RCC 7860 (cell line): ENCODE measurements at regions not wholly inside any gene's neighbourhood (a gene's known extent, or its start where the extent isn't known, plus 50 kb on each side); places are given as distances from the start of the nearest gene placed in this dataset.

Experiments
- DNase-seq: peaks from one replicate; pipeline ENCODE4 v3.0.0-alpha.2; 2015; ENCODE audit warnings: low spot score
- FAIRE-seq: peaks from 2 replicates; lab custom pipeline; 2012; peaks lifted over from hg19 to GRCh38; lab: Jason Lieb, UNC

DNA sequence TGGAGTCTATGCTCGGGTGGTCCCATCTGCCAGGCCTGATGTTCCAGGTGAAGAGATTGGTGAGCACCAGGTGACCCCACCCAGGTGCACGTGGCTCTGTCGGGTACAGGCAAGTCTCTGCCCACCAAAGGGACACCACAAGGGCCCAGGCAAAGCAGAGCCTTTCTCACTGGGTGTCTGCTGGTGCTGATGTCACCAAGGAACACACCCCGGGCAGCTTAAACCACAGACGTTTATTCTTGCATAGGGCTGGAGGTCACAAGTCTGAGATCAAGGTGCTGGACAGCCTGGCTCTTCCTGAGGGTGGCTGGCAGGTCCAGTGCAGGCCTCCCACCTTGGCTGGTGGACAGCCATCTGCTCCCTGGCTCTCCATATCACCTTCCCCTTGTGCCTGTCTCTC is 100.7 kb upstream of the CD93 start:
- FAIRE-seq (no peak), DNase-seq (no peak)

DNA sequence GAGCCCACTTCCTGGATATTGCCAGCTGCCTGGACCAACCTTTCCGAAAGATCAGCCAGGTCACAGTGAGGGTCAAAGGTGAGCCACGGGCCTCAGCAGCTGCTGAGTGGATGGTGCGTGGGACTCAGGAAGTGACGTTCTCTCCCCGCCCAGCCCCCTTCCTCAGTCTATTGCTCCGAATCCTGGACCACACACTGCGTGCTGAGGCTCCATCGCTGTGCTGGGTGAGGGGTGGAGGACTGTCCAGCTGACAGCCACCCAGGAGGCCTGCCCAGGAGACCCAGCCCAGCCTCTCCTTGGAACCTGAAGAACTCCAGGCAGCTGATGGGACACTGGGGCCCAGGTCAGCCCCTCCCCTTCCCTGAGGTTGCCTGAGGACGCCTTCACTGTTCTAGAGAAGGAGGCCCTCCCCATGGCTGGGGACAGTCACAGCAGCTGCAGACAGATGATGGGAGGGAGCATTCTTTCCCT is 94.4 kb upstream of the CD93 start:
- DNase-seq (no peak), FAIRE-seq (no peak)

DNA sequence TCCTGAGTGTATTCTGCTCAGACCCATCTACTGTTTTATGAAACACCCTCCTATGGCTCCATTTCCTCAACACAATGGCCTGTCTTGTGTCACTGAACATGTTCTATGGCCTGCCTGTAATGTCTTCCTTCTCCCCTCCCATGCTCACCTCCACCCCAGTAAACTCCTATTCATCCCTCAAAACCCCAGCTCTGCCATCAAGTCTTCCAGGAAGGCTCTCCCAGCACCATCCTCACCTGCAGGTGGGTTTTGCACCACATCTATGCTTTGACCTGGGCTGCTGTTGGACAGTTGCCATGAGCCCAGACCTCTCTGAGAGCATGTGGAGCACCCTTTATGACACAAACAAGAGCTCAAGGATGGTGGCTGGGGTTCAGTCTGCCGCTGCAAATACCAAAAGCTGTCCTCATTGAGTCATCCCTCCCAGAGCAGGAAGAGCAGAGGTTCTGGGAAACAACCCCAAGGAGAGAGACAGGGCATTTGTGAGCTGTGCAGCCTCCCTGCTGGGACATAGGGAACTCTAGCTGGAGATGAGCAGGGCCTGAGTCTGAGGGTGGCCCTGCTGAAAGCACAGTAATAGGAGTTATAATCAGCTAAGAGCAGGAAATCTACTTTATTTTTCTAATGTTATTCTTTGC is 93.8 kb upstream of the CD93 start:
- DNase-seq (no peak), FAIRE-seq (no peak)

DNA sequence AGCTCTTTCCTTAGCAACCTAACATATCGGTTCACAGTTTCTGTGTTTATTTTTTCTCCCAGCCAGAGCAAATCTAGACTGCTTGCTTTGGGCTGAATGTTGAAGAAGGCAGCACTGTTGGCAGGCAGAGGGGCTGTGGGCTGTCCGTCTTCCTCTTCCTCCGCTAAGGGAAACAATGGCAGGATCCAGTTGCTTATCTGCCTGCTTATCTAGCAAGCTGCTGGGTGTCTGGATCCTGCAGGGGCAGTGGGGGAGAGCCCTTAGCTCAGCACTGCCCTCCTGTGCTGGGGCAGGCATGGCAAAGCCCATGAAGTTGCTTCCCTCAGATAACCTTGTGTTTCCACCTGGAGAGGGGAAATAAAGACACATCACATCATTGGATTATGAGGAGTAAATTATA is 92.7 kb upstream of the CD93 start:
- DNase-seq (no peak), FAIRE-seq (no peak)

DNA sequence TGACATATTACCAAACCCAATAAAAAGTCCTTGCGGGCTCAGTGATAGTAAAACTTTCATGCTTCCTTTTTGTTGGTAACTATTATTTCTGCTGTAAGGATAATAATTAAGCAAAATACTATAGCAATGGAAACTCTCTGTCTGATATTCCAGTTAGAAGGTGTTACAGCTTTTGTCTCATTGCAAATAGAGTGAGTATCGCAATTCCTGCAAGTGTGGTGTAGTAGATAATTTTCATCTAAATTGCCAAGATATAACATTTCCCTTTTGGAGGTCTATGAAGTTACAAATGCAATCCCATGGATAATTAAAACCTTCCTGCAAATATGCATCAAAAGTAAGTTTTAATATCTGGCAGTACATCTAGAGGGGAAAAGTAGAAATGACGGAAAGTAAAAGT is 88.7 kb upstream of the CD93 start:
- DNase-seq (no peak), FAIRE-seq (no peak)

DNA sequence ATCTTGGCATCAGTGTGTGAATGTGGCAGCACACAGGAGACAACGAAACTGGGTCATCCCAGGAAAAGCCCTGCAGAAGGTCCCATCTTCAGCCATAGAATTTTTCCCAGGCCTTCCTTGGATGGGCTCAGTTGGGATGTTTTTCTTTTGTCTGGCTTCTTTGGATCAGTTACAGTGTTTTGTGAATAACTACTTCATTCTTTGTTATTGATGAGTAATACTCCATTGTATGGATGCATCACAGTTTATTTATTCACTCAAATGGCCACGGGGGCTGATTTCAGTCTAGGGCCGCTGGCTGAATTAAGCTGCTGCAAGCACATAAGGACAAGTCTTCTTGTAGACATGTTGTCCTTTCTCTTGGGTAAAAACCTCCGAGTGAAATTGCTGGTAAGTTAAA is 81.3 kb upstream of the CD93 start:
- FAIRE-seq (no peak), DNase-seq (no peak)

DNA sequence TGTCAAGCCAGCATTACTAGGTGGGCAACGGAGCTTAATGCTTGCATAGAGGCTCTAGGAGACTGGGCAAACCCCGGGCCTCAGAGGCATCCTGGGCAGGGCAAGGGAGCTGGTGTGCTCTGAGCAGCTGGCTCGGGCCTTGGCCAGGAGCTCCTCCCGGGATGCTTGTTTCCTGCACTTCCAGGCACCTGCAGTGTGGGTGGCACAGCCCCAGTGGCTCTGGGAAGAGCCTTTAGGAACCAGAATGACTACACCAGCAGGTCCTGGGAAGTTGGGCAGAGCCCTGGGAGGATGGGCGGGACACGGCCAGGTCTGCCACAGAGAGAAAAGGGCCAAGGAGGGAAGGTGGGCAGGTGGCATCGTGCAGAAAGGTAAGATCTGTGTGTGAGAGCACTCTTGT is 80.4 kb upstream of the CD93 start:
- no peak for FAIRE-seq

DNA sequence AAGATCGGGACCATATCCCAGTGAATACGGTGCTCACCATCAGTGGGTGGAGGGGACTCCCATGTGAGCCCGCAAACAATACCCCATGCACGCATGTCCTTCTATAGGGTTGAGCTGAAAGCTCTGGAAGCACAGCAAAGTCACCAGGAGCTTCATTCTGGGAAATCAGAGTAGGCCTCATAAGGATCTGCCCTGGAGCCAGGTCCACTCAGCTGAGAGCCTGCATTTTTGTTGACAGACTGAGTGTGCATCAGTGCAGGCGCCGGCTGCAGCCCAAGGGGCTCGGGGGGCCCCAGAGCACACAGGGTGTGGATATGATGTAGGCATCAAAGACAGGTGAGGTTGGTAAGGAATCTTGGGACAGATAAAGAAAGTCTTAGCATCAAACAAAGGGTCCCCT is 79.8 kb upstream of the CD93 start:
- FAIRE-seq = no peak
- no peak for DNase-seq

More for the DNA sequence above, 80.4 kb upstream of the CD93 start:
- DNase-seq = no peak

DNA sequence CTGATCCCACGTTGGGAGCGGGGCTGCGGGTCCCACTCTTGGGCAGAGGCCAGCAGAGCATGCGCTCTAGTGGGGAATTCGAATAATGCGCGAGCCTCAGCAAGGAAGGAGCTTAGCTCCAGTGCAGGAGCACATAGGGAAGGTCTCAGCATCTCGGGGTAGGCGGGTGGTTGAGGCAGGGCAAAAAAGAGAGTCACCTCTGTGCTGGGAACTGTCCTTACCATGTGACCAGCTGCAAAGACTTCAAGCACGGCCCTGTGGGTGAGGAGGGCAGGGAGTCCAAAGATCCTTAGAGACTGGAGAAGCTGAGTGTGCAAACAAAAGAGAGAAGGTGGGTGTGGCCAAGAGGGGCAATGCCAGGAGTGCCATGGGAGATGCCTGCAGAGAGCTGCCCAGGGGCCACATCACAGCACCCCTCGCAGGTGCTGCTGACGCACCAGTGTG is 79.2 kb upstream of the CD93 start:
- FAIRE-seq (no peak), DNase-seq (no peak)

DNA sequence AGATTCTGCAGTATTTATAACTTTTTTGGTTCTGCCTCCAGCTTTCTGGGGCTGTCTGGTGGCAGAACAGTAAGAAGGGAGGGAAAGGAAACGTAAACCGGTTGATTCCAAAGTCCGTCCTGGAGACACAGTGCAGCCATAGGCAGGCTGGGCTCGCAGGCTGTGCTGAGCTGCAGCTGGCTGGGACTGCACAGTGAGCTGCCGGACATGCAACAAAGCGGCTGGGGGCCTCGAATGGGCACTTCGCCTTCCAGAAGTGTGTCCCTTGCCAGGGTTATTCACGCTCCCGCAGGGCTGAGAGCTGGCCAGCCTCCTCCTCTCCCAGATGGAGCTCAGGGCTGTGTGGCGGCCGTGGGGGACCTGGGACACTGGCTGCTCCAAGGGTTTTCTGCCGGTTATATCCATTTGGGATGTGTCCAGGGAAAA is 78.1 kb upstream of the CD93 start:
- FAIRE-seq (no peak), DNase-seq (no peak)

DNA sequence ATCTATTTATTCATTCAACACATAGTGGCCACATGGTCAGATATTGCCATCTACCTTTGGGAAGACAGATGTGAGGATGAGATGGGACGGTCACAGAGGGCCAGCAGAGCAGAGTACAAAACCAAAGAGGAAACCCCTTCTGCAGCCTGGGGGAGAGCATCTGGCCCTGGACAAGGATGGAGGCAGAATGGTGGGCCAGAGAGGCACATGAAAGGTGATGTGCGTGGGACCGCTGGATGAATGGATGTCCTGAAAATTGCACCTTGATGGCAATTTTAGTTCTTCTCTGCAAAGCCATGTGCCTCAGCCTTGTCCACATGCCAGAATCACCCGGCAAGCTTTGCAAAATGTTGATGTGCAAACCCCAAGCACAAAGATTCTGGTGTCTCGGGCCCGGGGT is 77.4 kb upstream of the CD93 start:
- FAIRE-seq = no peak
- no peak for DNase-seq

DNA sequence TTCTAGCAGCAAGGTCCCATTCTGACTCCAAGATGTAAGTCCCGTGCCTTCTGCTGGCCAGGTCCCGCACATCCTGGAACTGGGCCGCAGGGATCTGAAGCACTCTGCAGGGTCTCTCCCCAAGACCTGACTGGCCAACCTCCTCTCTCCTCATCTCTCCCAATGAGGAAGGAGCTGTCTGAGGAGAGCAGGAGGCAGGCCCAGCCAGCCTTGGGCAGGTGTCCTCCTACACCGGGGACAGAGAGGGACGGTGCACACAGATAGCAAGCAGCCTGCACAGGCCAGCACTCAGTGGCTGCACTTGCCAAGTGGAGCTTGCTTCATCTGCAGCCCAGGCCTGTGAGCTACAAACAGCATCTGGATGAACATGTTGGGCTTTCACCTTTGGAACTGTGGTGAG is 76.8 kb upstream of the CD93 start:
- FAIRE-seq (no peak), DNase-seq (no peak)

DNA sequence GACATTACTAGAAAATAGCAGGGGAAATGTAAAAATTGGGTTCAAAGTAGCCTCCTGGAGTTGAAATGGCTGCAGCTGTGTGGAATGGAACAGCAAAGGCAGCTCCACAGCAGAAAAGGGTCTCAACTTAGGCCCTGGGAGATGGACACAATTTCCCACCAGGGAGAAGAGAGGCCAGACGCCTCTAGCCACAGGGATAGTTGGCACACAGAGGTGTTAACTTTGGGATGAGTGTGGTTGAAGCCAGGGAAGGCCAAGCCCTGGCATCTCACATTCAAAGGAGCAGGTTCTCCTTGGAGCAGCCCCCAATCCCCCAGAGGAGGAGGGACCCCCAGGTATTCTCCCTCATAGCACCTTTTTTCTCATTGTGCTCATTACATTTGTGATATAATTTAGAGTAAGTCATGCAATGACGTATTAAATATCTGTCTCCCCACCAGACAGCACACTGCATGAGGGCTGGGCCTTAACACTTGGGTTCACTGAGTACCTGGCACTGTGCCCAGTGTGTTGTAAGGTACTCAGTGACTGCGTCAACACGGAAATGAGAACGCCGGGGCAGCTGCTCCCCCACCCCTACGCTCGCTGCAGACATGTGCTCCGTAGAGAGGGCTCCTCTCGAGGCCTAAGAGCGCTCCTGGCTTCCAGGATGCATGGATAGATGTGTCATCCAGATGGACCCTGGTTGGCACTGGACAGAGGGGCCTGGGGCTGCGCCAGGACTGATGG is 76.0 kb upstream of the CD93 start:
- FAIRE-seq = no peak

DNA sequence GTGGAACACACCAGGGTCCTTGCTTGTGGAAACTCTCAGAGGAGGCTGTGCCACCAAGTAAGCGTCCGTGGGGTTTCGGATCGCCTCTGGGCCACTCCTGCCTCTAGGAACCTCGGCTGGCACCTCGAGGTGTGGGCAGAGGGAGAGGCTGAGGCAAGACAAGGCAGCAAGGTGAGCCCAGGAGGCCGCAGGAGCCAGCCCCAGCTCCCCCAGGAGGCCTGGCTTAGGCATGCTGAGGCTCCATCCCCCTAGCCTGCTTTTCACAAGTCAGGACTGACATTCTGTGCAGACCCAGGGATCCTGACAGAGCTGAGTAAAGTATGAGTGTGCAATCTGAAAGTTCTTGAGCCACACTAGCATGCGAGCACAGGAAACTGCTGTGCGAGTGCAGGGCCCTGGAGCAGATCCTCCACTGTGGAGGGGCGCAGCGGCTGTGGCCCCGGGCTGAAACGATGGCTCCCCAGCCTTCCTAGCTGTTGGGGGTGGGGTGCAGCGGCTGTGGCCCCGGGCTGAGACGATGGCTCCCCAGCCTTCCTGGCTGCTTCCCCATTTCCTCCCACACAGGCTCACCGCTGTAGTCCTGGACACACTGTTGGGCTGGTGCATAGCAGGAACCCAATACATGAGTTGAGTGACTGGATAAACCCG is 75.2 kb upstream of the CD93 start:
- FAIRE-seq (no peak), DNase-seq (no peak)

More for the DNA sequence above, 76.0 kb upstream of the CD93 start:
- peak; percentile 23 for DNase-seq

DNA sequence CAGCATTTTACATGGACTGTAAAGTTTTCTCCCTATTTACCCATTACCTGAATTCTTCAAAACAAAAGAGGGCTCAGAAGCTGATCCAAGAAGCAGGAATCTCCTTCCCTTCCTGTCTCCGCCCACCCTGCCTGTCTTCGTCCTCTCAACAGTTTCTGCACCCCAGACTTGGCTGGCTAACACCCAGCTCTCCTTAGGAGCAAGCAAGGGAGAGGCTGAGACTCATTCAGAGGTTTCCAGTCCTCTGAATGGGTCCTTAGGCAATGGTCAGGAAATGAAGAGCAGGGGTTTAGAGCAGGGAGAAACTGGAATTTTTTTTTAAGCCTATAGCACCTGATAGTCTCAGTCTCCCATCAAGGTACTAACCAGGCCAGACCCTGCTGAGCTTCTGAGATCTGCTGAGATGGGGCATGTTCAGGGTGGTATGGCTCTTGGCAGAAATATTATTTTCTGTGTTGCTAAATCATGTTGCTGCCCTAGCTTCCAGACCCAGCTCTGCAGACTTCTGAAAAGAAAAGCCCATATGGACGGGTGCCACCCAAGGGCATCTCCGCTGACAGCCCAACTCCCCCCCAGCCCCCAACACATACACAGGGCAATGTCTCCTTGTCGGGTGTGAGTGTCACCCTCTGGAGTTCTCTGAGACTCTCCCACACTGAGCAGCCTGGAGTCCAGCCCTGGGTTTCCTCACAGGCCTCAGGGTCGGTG is 74.6 kb upstream of the CD93 start:
- DNase-seq (no peak), FAIRE-seq (no peak)

DNA sequence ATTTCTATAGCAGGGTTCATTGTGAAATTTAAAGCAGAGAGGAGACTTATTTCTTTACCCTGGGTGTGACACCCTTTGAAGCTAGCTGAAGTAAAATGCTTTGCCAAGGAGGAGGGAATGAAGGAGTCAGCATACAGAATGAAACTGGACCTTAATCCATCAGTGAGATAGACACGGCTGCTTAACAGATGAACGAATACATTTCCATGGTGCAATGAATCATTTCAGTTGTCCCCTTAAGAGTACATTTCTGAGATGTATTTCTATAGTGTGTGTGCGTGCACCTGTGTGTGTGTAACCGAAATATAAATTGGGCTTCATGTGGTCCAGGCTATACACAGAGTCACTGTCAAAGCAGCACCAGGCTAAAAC is 73.8 kb upstream of the CD93 start:
- no peak for DNase-seq

DNA sequence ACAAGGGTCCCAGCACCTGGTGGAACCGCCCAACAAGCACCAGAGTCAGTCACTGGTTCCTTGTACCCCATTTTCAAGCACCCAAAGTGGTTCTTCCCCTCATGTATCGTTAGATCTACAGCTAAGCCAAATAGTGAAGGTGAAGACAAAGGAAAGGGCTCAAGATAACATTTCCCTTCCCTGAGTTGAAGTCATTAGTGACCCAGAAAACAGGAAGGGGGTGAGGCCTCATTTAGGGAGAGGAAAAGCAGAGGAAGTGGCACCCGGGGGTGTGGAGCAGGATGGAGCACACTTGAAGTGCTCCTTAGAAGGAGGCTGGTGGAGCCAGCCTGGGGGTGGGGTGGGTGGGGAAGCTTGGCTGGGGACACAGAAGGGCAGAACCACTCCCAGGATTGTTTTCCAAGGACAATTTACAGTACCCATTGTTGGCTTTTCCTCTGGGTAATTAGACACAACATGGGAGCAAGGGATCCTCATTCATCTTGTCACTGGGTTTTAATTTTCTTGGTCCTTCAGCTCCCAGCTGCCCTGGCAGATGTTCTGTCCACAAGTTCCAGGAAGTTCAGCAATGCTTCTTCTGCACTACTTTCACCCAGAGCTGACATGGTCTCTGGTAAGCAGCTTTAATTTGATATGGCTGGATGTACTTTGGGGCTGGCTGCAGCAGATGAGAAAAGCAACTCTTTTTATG is 73.3 kb upstream of the CD93 start:
- DNase-seq (no peak), FAIRE-seq (no peak)

More for the DNA sequence above, 73.8 kb upstream of the CD93 start:
- no peak for FAIRE-seq

DNA sequence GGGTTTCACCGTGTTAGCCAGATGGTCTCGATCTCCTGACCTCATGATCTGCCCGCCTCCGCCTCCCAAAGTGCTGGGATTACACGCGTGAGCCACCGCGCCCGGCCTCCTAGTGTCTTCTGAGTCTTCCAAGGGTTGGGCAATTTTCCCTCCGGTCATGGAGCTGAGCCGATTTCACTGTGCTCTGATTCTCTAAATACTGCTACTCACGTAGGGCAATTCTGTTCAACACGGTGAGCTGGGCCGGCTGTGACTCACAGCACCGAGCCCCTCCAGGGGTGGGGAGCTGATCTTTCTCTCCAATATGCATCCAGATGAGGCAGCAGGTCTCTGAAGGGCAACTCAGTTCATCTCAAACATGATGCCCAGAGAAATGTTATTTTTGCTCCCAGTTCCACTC is 71.6 kb upstream of the CD93 start:
- DNase-seq = no peak
- FAIRE-seq = no peak

DNA sequence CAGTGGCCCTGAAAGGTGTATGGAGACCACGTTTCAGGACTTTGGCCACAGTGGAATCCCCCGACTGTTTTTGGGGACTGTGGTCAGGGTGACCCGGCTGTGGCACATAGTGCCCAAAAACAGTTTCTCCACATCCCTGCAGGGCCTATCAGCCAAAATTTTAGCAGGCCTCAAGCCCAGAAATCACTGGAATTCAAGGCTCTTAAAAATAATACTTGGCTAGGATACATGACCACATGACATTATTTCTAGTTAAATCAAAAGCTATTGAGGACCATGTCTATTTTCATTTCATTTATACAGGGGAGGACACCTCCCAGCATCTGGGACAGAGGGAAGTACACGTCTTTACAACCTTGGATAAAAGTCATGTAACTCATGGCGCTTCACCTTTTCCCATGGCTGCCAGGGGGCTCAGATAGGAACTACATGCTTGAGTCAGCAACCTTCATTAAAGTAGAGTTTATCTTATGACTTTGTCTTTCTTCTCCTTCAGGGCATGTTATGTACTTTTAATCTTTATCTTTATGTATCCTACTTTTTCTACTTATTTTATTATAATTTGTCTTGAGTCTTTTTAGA is 70.8 kb upstream of the CD93 start:
- DNase-seq (no peak), FAIRE-seq (no peak)

DNA sequence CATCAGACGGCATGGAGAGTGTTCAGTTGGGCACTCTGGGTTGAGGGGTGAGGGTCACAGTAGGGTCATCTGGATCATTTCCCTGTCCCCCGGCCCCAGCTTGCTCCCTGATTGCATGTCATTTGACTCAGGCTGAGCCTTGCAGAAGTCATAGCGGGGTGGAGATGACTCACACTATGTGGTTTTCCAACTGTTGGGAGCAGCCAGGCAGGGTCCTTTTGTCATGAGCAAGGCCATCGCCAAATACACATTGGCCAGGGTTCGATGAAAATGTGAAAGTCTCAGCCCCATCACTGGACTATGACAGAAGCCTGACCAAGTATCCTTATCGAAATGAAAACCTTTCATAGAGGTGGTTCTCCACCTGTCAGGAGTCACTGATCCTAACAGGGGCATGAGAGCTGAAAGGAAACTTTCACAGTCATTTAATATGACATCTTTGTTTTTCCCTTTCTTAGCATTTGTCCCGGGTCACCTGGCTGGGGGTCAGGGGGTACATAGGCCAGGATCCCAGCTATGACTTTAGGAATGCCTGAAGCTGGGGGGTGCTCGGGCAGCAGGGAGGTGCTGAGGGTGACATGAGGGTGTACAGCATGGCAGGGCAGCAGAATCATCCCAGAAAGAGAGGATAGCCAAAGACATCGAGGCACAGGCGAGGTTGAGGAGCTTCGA is 70.2 kb upstream of the CD93 start:
- DNase-seq (peak; percentile 89), FAIRE-seq (peak; percentile 89)
